ENCODE measurements at regions not wholly inside any gene's neighbourhood (a gene's known extent, or its start where the extent isn't known, plus 50 kb on each side); places are given as distances from the start of the nearest gene placed in this dataset.

- Histone ChIP-seq H3K27me3 (replicated peaks in 1 of 4; ENCODE audit: control insufficient read depth in 3 of 4, extremely low read depth in 1 of 4, insufficient read depth in 3 of 4, low read length in 3 of 4) (no peaks in the 10 kb centered on the region), H3K14ac (ENCODE audit: insufficient read length) (no peak overlapping the region), H2AK5ac (ENCODE audit: low read depth, low read length) (no peak overlapping the region), H3K23ac (ENCODE audit: insufficient read length) (no peak overlapping the region), H4K20me1 (replicated peaks in 1 of 2; ENCODE audit: control insufficient read depth in 1 of 2, insufficient read depth in 2 of 2, low read length in 2 of 2) (no peaks in the 10 kb centered on the region), H3K79me2 (ENCODE audit: control insufficient read depth in 1 of 2, insufficient read depth in 2 of 2, low read length in 2 of 2) (peaks cover 0 to 3% of the 10 kb centered on the region in 2 experiments; a peak in 1 of 4 replicates), H3K9ac (replicated peaks in 1 of 4; ENCODE audit: extremely low read depth in 1 of 4, low read depth in 3 of 4, low read length in 3 of 4) (no peak overlapping the region), H2BK12ac (ENCODE audit: low read depth, low read length) (no peak overlapping the region), H3K4me2 (ENCODE audit: insufficient read depth in 1 of 2, low read depth in 2 of 2, low read length in 2 of 2) (no peak overlapping the region), H4K5ac (ENCODE audit: insufficient read length, low read depth, low read length) (no peak overlapping the region), H2AFZ (ENCODE audit: low read length) (no peak overlapping the region), H2BK5ac (ENCODE audit: low read depth, low read length) (no peak overlapping the region), H4K91ac (replicated peaks; ENCODE audit: insufficient read length, low read length) (no peak overlapping the region), H2BK15ac (ENCODE audit: low read length) (no peak overlapping the region), H3K79me1 (ENCODE audit: low read depth, low read length) (no peaks in the 10 kb centered on the region), H4K8ac (ENCODE audit: extremely low read depth, insufficient read depth, low read length) (no peak overlapping the region), H2BK120ac (replicated peaks; ENCODE audit: low read depth, low read length) (no peak overlapping the region), H3K4me1 (replicated peaks in 1 of 4; ENCODE audit: control insufficient read depth in 3 of 4, insufficient read depth in 4 of 4, low read length in 3 of 4) (no peaks in the 10 kb centered on the region), H3K56ac (replicated peaks; ENCODE audit: insufficient read length, low read depth, low read length) (no peak overlapping the region), H3K23me2 (ENCODE audit: low read depth, low read length) (no peaks in the 10 kb centered on the region; the same call in 1 of the 2 replicates), H2BK20ac (ENCODE audit: low read length) (no peak overlapping the region), H3K9me3 (ENCODE audit: insufficient read depth in 2 of 2, low read depth in 1 of 2, low read length in 1 of 2) (no peaks in the 10 kb centered on the region), H3K18ac (ENCODE audit: extremely low read depth, low read length) (no peak overlapping the region), H3K27ac (ENCODE audit: low read depth, low read length) (no peak overlapping the region), H3K4ac (replicated peaks; ENCODE audit: insufficient read length, low read depth, low read length) (no peak overlapping the region), H3K36me3 (ENCODE audit: control insufficient read depth in 2 of 4, insufficient read depth in 4 of 4, low read length in 3 of 4) (no peaks in the 10 kb centered on the region), H3K4me3 (ENCODE audit: extremely low read depth in 1 of 4, insufficient read depth in 2 of 4, low read depth in 3 of 4, low read length in 4 of 4) (no peak overlapping the region)
- 92% methylated on average over 2 of the region's 2 CpGs; no CpG with 5 or more reads in 1 of the 2 experiments for WGBS, 2 experiments (ENCODE audit: extremely low coverage in 1 of 2, insufficient coverage in 1 of 2, insufficient read length in 1 of 2, insufficient replicate concordance in 2 of 2, low coverage in 1 of 2, low lambda C conversion rate in 2 of 2, missing lambda C conversion rate in 1 of 2)
- CTCF ChIA-PET (ENCODE audit: partially characterized antibody), result interaction anchor here (0.9 to 2.4 kb wide), 6 partner anchors 20 to 242 kb away, joined by 3 to 13 read pairs (median 5); no protein-coding TSS in a partner anchor
- POLR2A ChIA-PET (ENCODE audit: partially characterized antibody), result no interaction called here
- FAIRE-seq (no peak), DNase-seq (ENCODE audit: low read depth in 1 of 2, low spot score in 2 of 2) (no peak)
- TF ChIP-seq HDAC2 (IDR thresholded peaks at IDR 0.05; ENCODE audit: borderline replicate concordance in 1 of 2, low read depth in 2 of 2, low read length in 2 of 2), result peak; percentile 72 to 93; a peak in 2 of 4 replicates
- peak; percentile 9 for TF ChIP-seq NANOG (IDR thresholded peaks at IDR 0.05; ENCODE audit: insufficient read depth, low read depth, low read length, poor library complexity, severe bottlenecking)
- TF ChIP-seq E2F6 (IDR thresholded peaks at IDR 0.05), result no peak
- TF ChIP-seq SIN3A (conservative IDR thresholded peaks at IDR 0.05 in 1 of 2, IDR thresholded peaks at IDR 0.05 in 1 of 2; ENCODE audit: low read depth in 1 of 2, low read length in 2 of 2), result peak; percentile 99
- TF ChIP-seq SAP30 (IDR thresholded peaks at IDR 0.05; ENCODE audit: insufficient read depth, insufficient replicate concordance, low read length), result peak; percentile 84
- no peak for TF ChIP-seq EP300 (IDR thresholded peaks at IDR 0.05; ENCODE audit: borderline replicate concordance in 1 of 2, low read depth in 2 of 2, low read length in 2 of 2)
Measured at GRCh38 chr18:35775887-35776286, 194.3 kb downstream of the GALNT1 start.
